IPS-20b (cell line): ENCODE measurements at regions not wholly inside any gene's neighbourhood (a gene's known extent, or its start where the extent isn't known, plus 50 kb on each side); places are given as distances from the start of the nearest gene placed in this dataset.

Source experiments
- H3K27ac ChIP-seq: one replicate; pipeline ENCODE4 v1.5.1; 2013; ENCODE audit warnings: low read length
- H3K27me3 ChIP-seq: 2 replicates; pipeline ENCODE4 v1.6.1; 2013; ENCODE audit warnings: mild to moderate bottlenecking, low read length, inconsistent platforms; ENCODE audit not compliant: insufficient read depth
- H3K36me3 ChIP-seq: 2 replicates; pipeline ENCODE4 v1.6.1; 2013; ENCODE audit warnings: low read depth, mild to moderate bottlenecking, inconsistent platforms, low read length, moderate library complexity; ENCODE audit not compliant: insufficient read depth
- H3K4me1 ChIP-seq: 2 replicates; pipeline ENCODE4 v1.6.1; 2013; ENCODE audit warnings: mild to moderate bottlenecking, control low read depth, inconsistent platforms, low read length, moderate library complexity; ENCODE audit not compliant: insufficient read depth
- H3K4me3 ChIP-seq: 2 replicates; pipeline ENCODE4 v1.5.1; 2013; ENCODE audit warnings: mild to moderate bottlenecking, low read length, inconsistent platforms
- H3K9ac ChIP-seq: 2 replicates; pipeline ENCODE4 v1.6.1; 2013; ENCODE audit warnings: low read depth, mild to moderate bottlenecking, inconsistent platforms, low read length, moderate library complexity
- H3K9me3 ChIP-seq: 2 replicates; pipeline ENCODE4 v1.6.1; 2013; ENCODE audit warnings: mild to moderate bottlenecking, low read depth, low read length, inconsistent platforms; ENCODE audit not compliant: insufficient read depth

GRCh38 chr2:13093416-13093991 lies 376.8 kb downstream of the TRIB2 start:
- H3K9ac ChIP-seq = no peak overlapping the region
- peaks cover 3% of the 10 kb centered on the region; the same call in 1 of the 2 replicates for H3K9me3 ChIP-seq
- no peaks in the 10 kb centered on the region for H3K4me1 ChIP-seq
- H3K27me3 ChIP-seq = no peaks in the 10 kb centered on the region
- H3K27ac ChIP-seq = no peak overlapping the region
- no peaks in the 10 kb centered on the region for H3K36me3 ChIP-seq
- no peak overlapping the region for H3K4me3 ChIP-seq

GRCh38 chr2:13102397-13103063 lies 385.8 kb downstream of the TRIB2 start:
- H3K9ac ChIP-seq = no peak overlapping the region
- no peaks in the 10 kb centered on the region for H3K36me3 ChIP-seq
- no peak overlapping the region for H3K4me3 ChIP-seq
- H3K27me3 ChIP-seq = no peaks in the 10 kb centered on the region
- no peaks in the 10 kb centered on the region for H3K4me1 ChIP-seq
- no peak overlapping the region for H3K27ac ChIP-seq
- H3K9me3 ChIP-seq = peaks cover 16% of the 10 kb centered on the region; the same call in 1 of the 2 replicates

- H3K9ac ChIP-seq = no peak overlapping the region
- H3K27ac ChIP-seq = no peak overlapping the region
- H3K9me3 ChIP-seq = peaks cover 14% of the 10 kb centered on the region; the same call in 1 of the 2 replicates
- H3K4me1 ChIP-seq = no peaks in the 10 kb centered on the region
- H3K4me3 ChIP-seq = no peak overlapping the region
- no peaks in the 10 kb centered on the region for H3K27me3 ChIP-seq
- H3K36me3 ChIP-seq = no peaks in the 10 kb centered on the region
These were observed 386.4 kb downstream of the TRIB2 start for GRCh38 chr2:13103151-13103550.

GRCh38 chr2:13103778-13104493 lies 387.2 kb downstream of the TRIB2 start:
- Histone ChIP-seq H3K27ac (no peak overlapping the region), H3K9me3 (peaks cover 8% of the 10 kb centered on the region; the same call in 1 of the 2 replicates), H3K27me3 (no peaks in the 10 kb centered on the region), H3K9ac (no peak overlapping the region), H3K4me3 (no peak overlapping the region), H3K36me3 (no peaks in the 10 kb centered on the region), H3K4me1 (no peaks in the 10 kb centered on the region)

GRCh38 chr2:13104723-13105122 lies 388.0 kb downstream of the TRIB2 start:
- Histone ChIP-seq H3K27ac (no peak overlapping the region), H3K4me3 (no peak overlapping the region), H3K27me3 (no peaks in the 10 kb centered on the region), H3K36me3 (no peaks in the 10 kb centered on the region), H3K9ac (no peak overlapping the region), H3K9me3 (peaks cover 4% of the 10 kb centered on the region; the same call in 1 of the 2 replicates), H3K4me1 (no peaks in the 10 kb centered on the region)

GRCh38 chr2:13106302-13106701 lies 389.6 kb downstream of the TRIB2 start:
- Histone ChIP-seq H3K9ac (no peak overlapping the region), H3K27ac (no peak overlapping the region), H3K9me3 (no peaks in the 10 kb centered on the region), H3K27me3 (no peaks in the 10 kb centered on the region), H3K36me3 (no peaks in the 10 kb centered on the region), H3K4me1 (no peaks in the 10 kb centered on the region), H3K4me3 (no peak overlapping the region)

GRCh38 chr2:13109516-13109915 lies 392.8 kb downstream of the TRIB2 start:
- Histone ChIP-seq H3K36me3 (no peaks in the 10 kb centered on the region), H3K27ac (no peak overlapping the region), H3K27me3 (no peaks in the 10 kb centered on the region), H3K4me3 (no peak overlapping the region), H3K9ac (no peak overlapping the region), H3K4me1 (no peaks in the 10 kb centered on the region), H3K9me3 (no peaks in the 10 kb centered on the region)

- Histone ChIP-seq H3K36me3 (no peaks in the 10 kb centered on the region), H3K9me3 (no peaks in the 10 kb centered on the region), H3K9ac (no peak overlapping the region), H3K4me1 (no peaks in the 10 kb centered on the region), H3K27me3 (no peaks in the 10 kb centered on the region), H3K4me3 (no peak overlapping the region), H3K27ac (no peak overlapping the region)
These were observed 394.1 kb downstream of the TRIB2 start for GRCh38 chr2:13110825-13111224.

GRCh38 chr2:13113002-13113401 lies 396.3 kb downstream of the TRIB2 start:
- Histone ChIP-seq H3K4me1 (no peaks in the 10 kb centered on the region), H3K36me3 (no peaks in the 10 kb centered on the region), H3K9me3 (no peaks in the 10 kb centered on the region), H3K27ac (no peak overlapping the region), H3K27me3 (no peaks in the 10 kb centered on the region), H3K9ac (no peak overlapping the region), H3K4me3 (no peak overlapping the region)

GRCh38 chr2:13114391-13114790 lies 397.7 kb downstream of the TRIB2 start:
- no peaks in the 10 kb centered on the region for H3K9me3 ChIP-seq
- no peaks in the 10 kb centered on the region for H3K27me3 ChIP-seq
- H3K36me3 ChIP-seq = no peaks in the 10 kb centered on the region
- H3K4me1 ChIP-seq = no peaks in the 10 kb centered on the region
- H3K4me3 ChIP-seq = no peak overlapping the region
- H3K27ac ChIP-seq = no peak overlapping the region
- H3K9ac ChIP-seq = no peak overlapping the region

- Histone ChIP-seq H3K9me3 (no peaks in the 10 kb centered on the region), H3K36me3 (no peaks in the 10 kb centered on the region), H3K4me1 (no peaks in the 10 kb centered on the region), H3K9ac (no peak overlapping the region), H3K27ac (no peak overlapping the region), H3K4me3 (no peak overlapping the region), H3K27me3 (no peaks in the 10 kb centered on the region)
These were observed 398.9 kb downstream of the TRIB2 start for GRCh38 chr2:13115643-13116042.

GRCh38 chr2:13121096-13121495 lies 404.4 kb downstream of the TRIB2 start:
- Histone ChIP-seq H3K9me3 (no peaks in the 10 kb centered on the region), H3K9ac (no peak overlapping the region), H3K4me1 (no peaks in the 10 kb centered on the region), H3K27me3 (no peaks in the 10 kb centered on the region), H3K36me3 (no peaks in the 10 kb centered on the region), H3K4me3 (no peak overlapping the region), H3K27ac (no peak overlapping the region)
